Right hindlimb (tissue), 1 donor: ENCODE measurements at regions not wholly inside any gene's neighbourhood (a gene's known extent, or its start where the extent isn't known, plus 50 kb on each side); places are given as distances from the start of the nearest gene placed in this dataset.

ENCODE experiments used
- DNase-seq: peaks from one replicate; pipeline ENCODE4 v3.0.0-alpha.2; 2018

GRCh38 chr15:53009093-53009492 lies 219.0 kb upstream of the ONECUT1 start:
- DNase-seq, result no peak

GRCh38 chr15:53000409-53000808 lies 210.3 kb upstream of the ONECUT1 start:
- DNase-seq, result no peak

GRCh38 chr15:52997123-52997522 lies 207.0 kb upstream of the ONECUT1 start:
- no peak for DNase-seq

- no peak for DNase-seq
Observed at GRCh38 chr15:52994290-52994689, 204.2 kb upstream of the ONECUT1 start.

- no peak for DNase-seq
Observed at GRCh38 chr15:52984507-52984906, 194.4 kb upstream of the ONECUT1 start.

- DNase-seq, result no peak
Observed at GRCh38 chr15:52980446-52980845, 190.3 kb upstream of the ONECUT1 start.

GRCh38 chr15:52976516-52977075 lies 186.5 kb upstream of the ONECUT1 start:
- DNase-seq, result no peak

- DNase-seq, result no peak
Observed at GRCh38 chr15:52975941-52976449, 185.9 kb upstream of the ONECUT1 start.

GRCh38 chr15:52963865-52964264 lies 173.7 kb upstream of the ONECUT1 start:
- no peak for DNase-seq

GRCh38 chr15:52960283-52960682 lies 170.1 kb upstream of the ONECUT1 start:
- DNase-seq, result no peak

GRCh38 chr15:52943746-52944145 lies 153.6 kb upstream of the ONECUT1 start:
- no peak for DNase-seq

GRCh38 chr15:52936489-52936888 lies 146.4 kb upstream of the ONECUT1 start:
- no peak for DNase-seq

GRCh38 chr15:52925130-52925529 lies 135.0 kb upstream of the ONECUT1 start:
- no peak for DNase-seq

- no peak for DNase-seq
Observed at GRCh38 chr15:52924630-52925029, 134.5 kb upstream of the ONECUT1 start.

- no peak for DNase-seq
Observed at GRCh38 chr15:52923626-52924025, 133.5 kb upstream of the ONECUT1 start.

GRCh38 chr15:52922871-52923270 lies 132.7 kb upstream of the ONECUT1 start:
- no peak for DNase-seq

- no peak for DNase-seq
Observed at GRCh38 chr15:52912172-52912571, 122.0 kb upstream of the ONECUT1 start.

- DNase-seq, result no peak
Observed at GRCh38 chr15:52893338-52893737, 103.2 kb upstream of the ONECUT1 start.

- no peak for DNase-seq
Observed at GRCh38 chr15:52879904-52880303, 89.8 kb upstream of the ONECUT1 start.

- no peak for DNase-seq
Observed at GRCh38 chr15:52879145-52879544, 89.0 kb upstream of the ONECUT1 start.

GRCh38 chr15:52876991-52877663 lies 87.0 kb upstream of the ONECUT1 start:
- no peak for DNase-seq

- DNase-seq, result no peak
Observed at GRCh38 chr15:52872036-52872818, 82.1 kb upstream of the ONECUT1 start.

GRCh38 chr15:52870015-52870414 lies 79.9 kb upstream of the ONECUT1 start:
- DNase-seq, result no peak

GRCh38 chr15:52866698-52867097 lies 76.6 kb upstream of the ONECUT1 start:
- DNase-seq, result no peak
